ENCODE measurements at regions not wholly inside any gene's neighbourhood (a gene's known extent, or its start where the extent isn't known, plus 50 kb on each side); places are given as distances from the start of the nearest gene placed in this dataset.
A peak's percentile ranks its signal among the peaks of the same experiment; 100 is the strongest.

DNA sequence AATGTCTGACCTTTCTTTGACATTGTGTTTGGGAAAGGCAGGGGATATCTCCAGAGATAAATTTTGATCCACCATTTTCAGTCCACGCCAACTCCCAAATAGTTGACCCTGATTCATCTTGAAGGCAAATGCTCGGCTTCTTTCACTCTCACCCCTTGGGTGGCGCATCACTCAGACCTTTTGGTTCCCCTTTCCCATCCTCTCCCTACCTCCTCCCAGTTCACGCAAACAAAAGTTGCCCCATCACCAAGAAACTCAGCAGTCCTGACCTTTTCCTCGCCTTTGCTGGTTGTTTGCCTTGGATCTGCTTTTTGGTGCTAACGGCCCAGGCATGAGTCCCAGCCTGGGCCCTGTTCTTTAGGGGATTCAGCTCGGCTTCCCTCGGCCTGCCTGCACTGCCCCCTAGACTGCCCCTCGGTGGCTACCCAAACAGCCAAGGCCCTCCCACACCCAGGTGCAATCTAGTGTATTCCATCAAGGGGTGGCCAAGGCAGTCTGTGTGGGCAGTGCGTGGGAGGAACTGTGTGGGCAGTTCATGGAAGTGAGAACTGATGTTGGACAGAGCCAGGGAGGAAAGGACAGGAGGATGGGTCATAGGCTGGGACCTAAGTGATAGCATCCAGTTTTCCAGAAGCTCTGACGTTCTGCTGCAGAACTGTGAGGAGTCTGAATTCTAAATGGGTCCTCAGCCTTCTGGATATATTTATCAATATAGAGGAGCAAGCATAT, 255.7 kb downstream of the DLEU7 start:
- no peaks in the 10 kb centered on the region for H3K27me3 Mint-ChIP-seq (ENCODE audit: low read depth, unreplicated experiment)
- DNase-seq (ENCODE audit: low read depth), result no peak

GRCh38 chr13:50588491-50589130, 254.9 kb downstream of the DLEU7 start:
- H3K27me3 Mint-ChIP-seq (ENCODE audit: low read depth, unreplicated experiment), result no peaks in the 10 kb centered on the region
- Histone ChIP-seq H3K4me3 (ENCODE audit: insufficient read depth, low read depth, low read length) (no peak overlapping the region), H3K27me3 (ENCODE audit: insufficient read depth, low read length) (no peaks in the 10 kb centered on the region), H3K9me3 (ENCODE audit: insufficient read depth, low read depth, low read length) (no peaks in the 10 kb centered on the region), H3K79me2 (ENCODE audit: insufficient read depth, low read length) (no peaks in the 10 kb centered on the region), H3K4me1 (ENCODE audit: insufficient read depth, low read length) (peaks cover 50% of the 10 kb centered on the region), H2AFZ (ENCODE audit: low read depth, low read length) (no peak overlapping the region), H4K20me1 (ENCODE audit: insufficient read depth, low read length) (no peaks in the 10 kb centered on the region), H3K27ac (ENCODE audit: low read depth, low read length) (peak overlapping the region; percentile 93), H3K36me3 (ENCODE audit: insufficient read depth, low read length) (no peaks in the 10 kb centered on the region), H3K9ac (ENCODE audit: low read length) (peak overlapping the region; percentile 35), H3K4me2 (ENCODE audit: low read length) (peak overlapping the region; percentile 67)
- DNase-seq (ENCODE audit: low read depth) (peak; percentile 40), FAIRE-seq (peak; percentile 68)
- no peaks in the 10 kb centered on the region for H3K36me3 Mint-ChIP-seq (ENCODE audit: low read depth, unreplicated experiment)
- peak overlapping the region; percentile 96 for H3K27ac Mint-ChIP-seq (ENCODE audit: unreplicated experiment)
- TF ChIP-seq CTCF (IDR thresholded peaks at IDR 0.05; ENCODE audit: insufficient read depth, low read depth, low read length) (no peak), EZH2 (IDR thresholded peaks at IDR 0.05; ENCODE audit: insufficient read depth, low read length) (no peak)
- peaks cover 61% of the 10 kb centered on the region for H3K4me1 Mint-ChIP-seq (ENCODE audit: low read depth, unreplicated experiment)
- H3K4me3 Mint-ChIP-seq (ENCODE audit: unreplicated experiment), result peak overlapping the region; percentile 29
- no peaks in the 10 kb centered on the region for H3K9me3 Mint-ChIP-seq (ENCODE audit: unreplicated experiment)

More for the DNA sequence above, 255.7 kb downstream of the DLEU7 start:
- Histone ChIP-seq H3K4me1 (ENCODE audit: insufficient read depth, low read length) (peaks cover 45% of the 10 kb centered on the region), H2AFZ (ENCODE audit: low read depth, low read length) (no peak overlapping the region), H3K4me2 (ENCODE audit: low read length) (peak overlapping the region; percentile 67), H3K27ac (ENCODE audit: low read depth, low read length) (peak overlapping the region; percentile 93), H3K79me2 (ENCODE audit: insufficient read depth, low read length) (no peaks in the 10 kb centered on the region), H3K36me3 (ENCODE audit: insufficient read depth, low read length) (no peaks in the 10 kb centered on the region), H4K20me1 (ENCODE audit: insufficient read depth, low read length) (no peaks in the 10 kb centered on the region), H3K9ac (ENCODE audit: low read length) (peak overlapping the region; percentile 35), H3K4me3 (ENCODE audit: insufficient read depth, low read depth, low read length) (no peak overlapping the region), H3K27me3 (ENCODE audit: insufficient read depth, low read length) (no peaks in the 10 kb centered on the region), H3K9me3 (ENCODE audit: insufficient read depth, low read depth, low read length) (no peaks in the 10 kb centered on the region)
- Mint-ChIP-seq H3K9me3 (ENCODE audit: unreplicated experiment) (no peaks in the 10 kb centered on the region), H3K27ac (ENCODE audit: unreplicated experiment) (peak overlapping the region; percentile 96), H3K4me3 (ENCODE audit: unreplicated experiment) (no peak overlapping the region), H3K36me3 (ENCODE audit: low read depth, unreplicated experiment) (no peaks in the 10 kb centered on the region), H3K4me1 (ENCODE audit: low read depth, unreplicated experiment) (peaks cover 54% of the 10 kb centered on the region)
- FAIRE-seq, result no peak
- no peak for TF ChIP-seq EZH2 (IDR thresholded peaks at IDR 0.05; ENCODE audit: insufficient read depth, low read length)
- no peak for TF ChIP-seq CTCF (IDR thresholded peaks at IDR 0.05; ENCODE audit: insufficient read depth, low read depth, low read length)

GRCh38 chr13:50589139-50589538, 254.4 kb downstream of the DLEU7 start:
- H3K4me3 Mint-ChIP-seq (ENCODE audit: unreplicated experiment), result peak overlapping the region; percentile 36
- FAIRE-seq (peak; percentile 94), DNase-seq (ENCODE audit: low read depth) (peak; percentile 98)
- H3K9me3 Mint-ChIP-seq (ENCODE audit: unreplicated experiment), result no peaks in the 10 kb centered on the region
- Histone ChIP-seq H3K27me3 (ENCODE audit: insufficient read depth, low read length) (no peaks in the 10 kb centered on the region), H3K4me1 (ENCODE audit: insufficient read depth, low read length) (peaks cover 50% of the 10 kb centered on the region), H3K27ac (ENCODE audit: low read depth, low read length) (peak overlapping the region; percentile 93), H3K79me2 (ENCODE audit: insufficient read depth, low read length) (no peaks in the 10 kb centered on the region), H3K9me3 (ENCODE audit: insufficient read depth, low read depth, low read length) (no peaks in the 10 kb centered on the region), H3K36me3 (ENCODE audit: insufficient read depth, low read length) (no peaks in the 10 kb centered on the region), H3K4me3 (ENCODE audit: insufficient read depth, low read depth, low read length) (peak overlapping the region; percentile 11), H3K4me2 (ENCODE audit: low read length) (peak overlapping the region; percentile 67), H3K9ac (ENCODE audit: low read length) (peak overlapping the region; percentile 75), H2AFZ (ENCODE audit: low read depth, low read length) (no peak overlapping the region), H4K20me1 (ENCODE audit: insufficient read depth, low read length) (no peaks in the 10 kb centered on the region)
- no peaks in the 10 kb centered on the region for H3K36me3 Mint-ChIP-seq (ENCODE audit: low read depth, unreplicated experiment)
- no peaks in the 10 kb centered on the region for H3K27me3 Mint-ChIP-seq (ENCODE audit: low read depth, unreplicated experiment)
- peak overlapping the region; percentile 96 for H3K27ac Mint-ChIP-seq (ENCODE audit: unreplicated experiment)
- TF ChIP-seq EZH2 (IDR thresholded peaks at IDR 0.05; ENCODE audit: insufficient read depth, low read length) (no peak), CTCF (IDR thresholded peaks at IDR 0.05; ENCODE audit: insufficient read depth, low read depth, low read length) (no peak)
- H3K4me1 Mint-ChIP-seq (ENCODE audit: low read depth, unreplicated experiment), result peaks cover 66% of the 10 kb centered on the region

Data from astrocyte (in vitro differentiated cells and primary cell).